ENCODE measurements at regions not wholly inside any gene's neighbourhood (a gene's known extent, or its start where the extent isn't known, plus 50 kb on each side); places are given as distances from the start of the nearest gene placed in this dataset.
"Not testable (repeated sequence)": the region's sequence is repeated elsewhere in the genome, so short reads cannot be mapped to it uniquely, and the experiment has no call there.

GRCh38 chr13:111654531-111654930 is 334.1 kb downstream of the TEX29 start:
- DNase-seq = no peak

DNA sequence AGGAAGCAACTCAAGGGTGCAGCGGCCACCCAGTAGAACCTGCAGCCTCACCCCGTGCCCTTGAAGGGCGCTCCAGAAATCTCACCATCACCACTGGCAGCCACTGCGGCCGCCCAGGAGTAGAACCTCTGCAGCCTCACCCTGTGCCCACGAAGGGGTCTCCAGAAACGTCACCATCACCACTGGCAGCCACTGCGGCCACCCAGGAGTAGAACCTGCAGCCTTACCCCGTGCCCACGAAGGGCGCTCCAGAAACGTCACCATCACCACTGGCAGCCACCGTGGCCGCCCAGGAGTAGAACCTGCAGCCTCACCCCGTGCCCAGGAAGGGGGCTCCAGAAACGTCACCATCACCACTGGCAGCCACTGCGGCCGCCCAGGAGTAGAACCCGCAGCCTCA is 336.0 kb downstream of the TEX29 start:
- no peak for DNase-seq

- no peak for DNase-seq
These were observed 336.6 kb downstream of the TEX29 start for GRCh38 chr13:111657013-111657412.

GRCh38 chr13:111658145-111659100 is 338.0 kb downstream of the TEX29 start:
- peak; percentile 90 for DNase-seq

- peak; percentile 65 for DNase-seq
These were observed 338.9 kb downstream of the TEX29 start for GRCh38 chr13:111659219-111659775.

DNA sequence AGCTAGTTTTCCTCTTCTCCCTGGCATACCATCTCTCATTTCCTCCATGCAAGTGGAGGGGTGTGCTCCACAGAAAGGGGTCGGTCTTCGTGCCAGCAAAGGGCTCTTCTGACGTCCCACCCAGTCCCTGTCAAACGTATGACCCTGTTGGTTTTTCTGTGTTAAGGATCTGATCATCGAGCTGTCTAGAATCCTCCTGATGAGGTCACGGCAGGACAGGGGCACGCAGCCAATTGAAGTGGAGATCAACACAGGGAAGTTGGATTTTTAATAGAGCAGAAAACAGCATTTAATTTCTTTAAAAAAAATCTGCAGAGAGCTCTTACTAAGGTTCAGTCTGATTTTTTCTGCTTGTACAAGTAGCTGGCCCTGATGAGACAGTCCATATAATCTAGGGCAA is 339.4 kb downstream of the TEX29 start:
- DNase-seq = no peak

DNA sequence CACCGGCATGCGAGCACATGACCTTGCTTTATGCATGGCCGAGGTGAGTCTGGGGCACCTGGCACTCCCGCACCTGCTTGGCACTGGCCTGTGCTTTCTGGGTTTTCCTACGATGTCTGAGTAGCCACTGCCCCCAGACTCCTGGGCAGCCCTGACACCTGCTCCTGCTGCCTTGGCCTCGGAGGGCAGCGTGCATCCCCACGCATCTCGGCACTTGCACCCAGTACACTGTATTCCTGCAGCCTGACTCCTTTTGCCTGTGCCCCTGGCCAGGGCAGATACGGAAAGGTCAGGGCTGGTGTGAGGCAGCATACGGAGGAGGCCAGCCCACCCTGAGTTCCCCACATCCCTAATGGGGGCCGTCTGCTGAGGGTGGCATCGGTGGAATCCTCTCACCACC is 340.6 kb downstream of the TEX29 start:
- no peak for DNase-seq

DNA sequence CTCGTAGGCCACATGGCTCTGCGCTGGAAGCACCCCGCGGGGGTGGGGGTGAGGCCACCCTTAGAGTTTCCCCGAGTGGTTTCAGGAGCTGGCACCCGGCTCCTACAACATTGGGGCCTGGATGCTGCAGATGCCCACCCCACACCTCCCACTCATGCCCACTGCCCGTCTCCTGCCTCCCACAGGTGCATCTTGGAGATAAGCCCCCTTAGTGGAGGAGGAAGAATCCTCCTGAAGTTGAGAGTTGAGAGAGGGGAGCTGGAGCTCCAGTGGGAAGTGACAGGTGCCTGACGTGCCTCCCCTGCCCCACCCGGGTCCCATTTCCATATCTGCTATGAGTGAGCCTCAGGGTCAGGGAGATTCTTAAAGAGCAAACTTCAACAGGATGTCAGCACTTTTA is 341.3 kb downstream of the TEX29 start:
- no peak for DNase-seq

GRCh38 chr13:111662451-111662850 is 342.0 kb downstream of the TEX29 start:
- DNase-seq = no peak

GRCh38 chr13:111662895-111663294 is 342.5 kb downstream of the TEX29 start:
- DNase-seq = no peak

GRCh38 chr13:111663505-111663904 is 343.1 kb downstream of the TEX29 start:
- DNase-seq = no peak

DNA sequence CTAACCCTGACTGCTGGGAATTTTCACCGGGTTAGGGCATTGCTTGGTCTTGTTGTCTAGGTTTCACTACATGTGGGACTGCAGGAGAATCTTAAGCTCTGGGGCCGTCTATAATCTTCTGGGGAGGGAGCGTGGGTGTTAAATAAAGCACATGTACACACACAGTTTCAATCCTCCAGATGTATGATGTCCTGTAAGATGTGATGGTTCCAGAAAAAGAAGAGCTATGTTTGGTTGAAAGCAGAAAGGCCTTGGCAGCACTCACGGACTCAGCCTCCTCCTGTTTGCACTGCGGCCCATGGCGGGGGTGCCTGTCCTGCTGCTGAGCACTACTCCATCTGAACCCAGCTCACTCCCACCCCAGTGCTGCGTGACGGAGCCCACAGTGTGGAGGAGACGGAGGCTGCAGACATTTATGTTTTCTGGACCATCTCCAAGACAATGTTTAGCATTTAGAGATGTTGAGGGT is 343.5 kb downstream of the TEX29 start:
- no peak for DNase-seq

DNA sequence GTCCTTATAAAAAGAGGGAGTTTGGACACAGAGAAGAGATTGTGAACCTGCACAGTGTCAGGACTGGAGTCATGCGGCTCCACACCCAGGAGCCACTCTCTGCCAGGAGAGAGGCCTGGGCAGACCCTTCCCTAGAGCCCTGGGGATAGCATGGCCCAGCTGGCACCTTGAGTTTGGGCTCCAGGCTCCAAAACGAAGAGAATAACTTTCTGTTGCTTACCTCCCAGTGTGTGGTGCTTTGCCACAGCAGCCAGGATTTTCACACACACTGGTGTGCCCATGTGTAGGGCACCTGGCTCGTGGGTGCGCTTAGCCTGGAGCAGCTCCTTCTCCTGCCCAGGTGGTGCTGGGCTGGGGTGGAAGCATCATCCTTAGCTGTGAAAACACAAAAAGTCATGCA is 344.3 kb downstream of the TEX29 start:
- DNase-seq = no peak

- no peak for DNase-seq
These were observed 345.3 kb downstream of the TEX29 start for GRCh38 chr13:111665691-111666095.

GRCh38 chr13:111666164-111666776 is 345.8 kb downstream of the TEX29 start:
- DNase-seq = no peak

- DNase-seq = no peak
These were observed 347.3 kb downstream of the TEX29 start for GRCh38 chr13:111667757-111668156.

GRCh38 chr13:111668451-111668850 is 348.0 kb downstream of the TEX29 start:
- DNase-seq = no peak

DNA sequence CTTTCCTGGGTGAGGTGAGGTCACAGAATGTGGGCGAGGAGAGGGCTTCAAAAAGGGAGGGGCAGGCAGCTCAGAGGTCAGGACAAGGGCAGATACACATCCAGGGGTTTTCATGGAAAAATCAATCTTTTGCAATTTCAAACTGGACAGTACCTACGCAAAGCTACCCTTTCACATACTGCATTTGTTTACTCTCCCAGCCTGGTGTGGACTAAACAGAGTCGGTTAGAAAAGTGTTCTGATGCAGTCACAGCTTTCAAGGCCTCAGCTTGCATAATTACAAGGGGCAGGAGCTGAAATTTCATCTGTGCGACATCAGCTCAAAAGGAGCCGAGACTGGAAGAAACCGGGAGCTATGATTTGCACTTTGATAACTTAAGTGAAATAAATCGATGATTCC is 351.8 kb downstream of the TEX29 start:
- DNase-seq = not testable (repeated sequence)

GRCh38 chr13:111678120-111678882 is 357.9 kb downstream of the TEX29 start:
- not testable (repeated sequence) for DNase-seq

- not testable (repeated sequence) for DNase-seq
These were observed 359.2 kb downstream of the TEX29 start for GRCh38 chr13:111679645-111680044.

- DNase-seq = not testable (repeated sequence)
These were observed 359.7 kb downstream of the TEX29 start for GRCh38 chr13:111680100-111680499.

GRCh38 chr13:111692028-111692427 is 371.6 kb downstream of the TEX29 start:
- DNase-seq = not testable (repeated sequence)

DNA sequence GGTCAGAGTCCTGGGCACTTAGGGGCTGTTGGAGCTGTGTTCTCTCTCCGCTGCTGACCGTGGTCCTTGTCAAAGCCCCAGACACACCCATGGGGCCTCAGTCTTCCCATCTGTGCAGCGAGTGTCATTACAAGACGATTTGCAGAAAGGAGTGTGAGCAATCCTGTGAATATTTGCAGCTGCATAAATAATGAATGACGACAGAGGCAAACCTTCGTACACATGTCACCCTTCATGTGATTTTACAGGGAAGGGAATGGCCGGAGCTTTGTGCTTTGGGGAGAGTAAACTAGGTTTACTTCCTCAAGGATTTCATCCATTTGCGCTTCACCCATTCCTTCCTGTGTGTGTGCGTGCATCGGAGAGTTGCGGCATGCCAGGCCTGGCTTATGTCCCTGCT is 370.8 kb upstream of the SOX1 start:
- DNase-seq = not testable (repeated sequence)
